ENCODE measurements at regions not wholly inside any gene's neighbourhood (a gene's known extent, or its start where the extent isn't known, plus 50 kb on each side); places are given as distances from the start of the nearest gene placed in this dataset.

- no peak overlapping the region for H3K9ac ChIP-seq (ENCODE audit: insufficient read length, low read depth)
- no peak for DNase-seq (ENCODE audit: low read depth, low spot score)
- no peak overlapping the region for H3K4me3 ChIP-seq (ENCODE audit: insufficient read length, low read depth)
- no peak for TF ChIP-seq SUZ12 (IDR thresholded peaks at IDR 0.05; ENCODE audit: extremely low read depth, insufficient read depth, insufficient read length)
- no peak for TF ChIP-seq YY1 (IDR thresholded peaks at IDR 0.05; ENCODE audit: insufficient read depth, insufficient read length)
- TF ChIP-seq ZNF274 (IDR thresholded peaks at IDR 0.05; ENCODE audit: low read depth, low read length): no peak
- no peaks in the 10 kb centered on the region for H3K4me1 ChIP-seq (ENCODE audit: insufficient read depth, insufficient read length)
- H3K36me3 ChIP-seq (ENCODE audit: insufficient read depth, insufficient read length, low read length): no peaks in the 10 kb centered on the region
- no peaks in the 10 kb centered on the region for H3K9me3 ChIP-seq (ENCODE audit: insufficient read depth, low read length)
- H3K27me3 ChIP-seq (ENCODE audit: insufficient read depth, insufficient read length): no peaks in the 10 kb centered on the region
Observed at GRCh38 chr5:61905613-61906012, 400.4 kb upstream of the KIF2A start.

GRCh38 chr5:61906820-61907219 lies 399.2 kb upstream of the KIF2A start:
- DNase-seq (ENCODE audit: low read depth, low spot score): no peak
- no peaks in the 10 kb centered on the region for H3K4me1 ChIP-seq (ENCODE audit: insufficient read depth, insufficient read length)
- no peak for TF ChIP-seq SUZ12 (IDR thresholded peaks at IDR 0.05; ENCODE audit: extremely low read depth, insufficient read depth, insufficient read length)
- no peak for TF ChIP-seq ZNF274 (IDR thresholded peaks at IDR 0.05; ENCODE audit: low read depth, low read length)
- no peak for TF ChIP-seq YY1 (IDR thresholded peaks at IDR 0.05; ENCODE audit: insufficient read depth, insufficient read length)
- no peak overlapping the region for H3K4me3 ChIP-seq (ENCODE audit: insufficient read length, low read depth)
- no peaks in the 10 kb centered on the region for H3K9me3 ChIP-seq (ENCODE audit: insufficient read depth, low read length)
- no peaks in the 10 kb centered on the region for H3K36me3 ChIP-seq (ENCODE audit: insufficient read depth, insufficient read length, low read length)
- no peaks in the 10 kb centered on the region for H3K27me3 ChIP-seq (ENCODE audit: insufficient read depth, insufficient read length)
- no peak overlapping the region for H3K9ac ChIP-seq (ENCODE audit: insufficient read length, low read depth)

GRCh38 chr5:61907995-61908394 lies 398.0 kb upstream of the KIF2A start:
- Histone ChIP-seq H3K4me1 (ENCODE audit: insufficient read depth, insufficient read length) (no peaks in the 10 kb centered on the region), H3K9ac (ENCODE audit: insufficient read length, low read depth) (no peak overlapping the region), H3K4me3 (ENCODE audit: insufficient read length, low read depth) (no peak overlapping the region), H3K27me3 (ENCODE audit: insufficient read depth, insufficient read length) (no peaks in the 10 kb centered on the region), H3K9me3 (ENCODE audit: insufficient read depth, low read length) (peaks cover 6% of the 10 kb centered on the region; the same call in 1 of the 2 replicates), H3K36me3 (ENCODE audit: insufficient read depth, insufficient read length, low read length) (no peaks in the 10 kb centered on the region)
- TF ChIP-seq SUZ12 (IDR thresholded peaks at IDR 0.05; ENCODE audit: extremely low read depth, insufficient read depth, insufficient read length): no peak
- no peak for TF ChIP-seq ZNF274 (IDR thresholded peaks at IDR 0.05; ENCODE audit: low read depth, low read length)
- TF ChIP-seq YY1 (IDR thresholded peaks at IDR 0.05; ENCODE audit: insufficient read depth, insufficient read length): no peak
- DNase-seq (ENCODE audit: low read depth, low spot score): no peak

GRCh38 chr5:61910771-61911170 lies 395.2 kb upstream of the KIF2A start:
- TF ChIP-seq ZNF274 (IDR thresholded peaks at IDR 0.05; ENCODE audit: low read depth, low read length): no peak
- no peak for TF ChIP-seq YY1 (IDR thresholded peaks at IDR 0.05; ENCODE audit: insufficient read depth, insufficient read length)
- TF ChIP-seq SUZ12 (IDR thresholded peaks at IDR 0.05; ENCODE audit: extremely low read depth, insufficient read depth, insufficient read length): no peak
- H3K36me3 ChIP-seq (ENCODE audit: insufficient read depth, insufficient read length, low read length): no peaks in the 10 kb centered on the region
- peaks cover 10% of the 10 kb centered on the region; the same call in 1 of the 2 replicates for H3K9me3 ChIP-seq (ENCODE audit: insufficient read depth, low read length)
- H3K9ac ChIP-seq (ENCODE audit: insufficient read length, low read depth): no peak overlapping the region
- H3K4me1 ChIP-seq (ENCODE audit: insufficient read depth, insufficient read length): no peaks in the 10 kb centered on the region
- H3K4me3 ChIP-seq (ENCODE audit: insufficient read length, low read depth): no peak overlapping the region
- H3K27me3 ChIP-seq (ENCODE audit: insufficient read depth, insufficient read length): no peaks in the 10 kb centered on the region
- no peak for DNase-seq (ENCODE audit: low read depth, low spot score)

GRCh38 chr5:61912559-61912958 lies 393.4 kb upstream of the KIF2A start:
- Histone ChIP-seq H3K36me3 (ENCODE audit: insufficient read depth, insufficient read length, low read length) (no peaks in the 10 kb centered on the region), H3K9ac (ENCODE audit: insufficient read length, low read depth) (no peak overlapping the region), H3K27me3 (ENCODE audit: insufficient read depth, insufficient read length) (no peaks in the 10 kb centered on the region), H3K9me3 (ENCODE audit: insufficient read depth, low read length) (peaks cover 10% of the 10 kb centered on the region; the same call in 1 of the 2 replicates), H3K4me3 (ENCODE audit: insufficient read length, low read depth) (no peak overlapping the region), H3K4me1 (ENCODE audit: insufficient read depth, insufficient read length) (no peaks in the 10 kb centered on the region)
- TF ChIP-seq ZNF274 (IDR thresholded peaks at IDR 0.05; ENCODE audit: low read depth, low read length) (no peak), YY1 (IDR thresholded peaks at IDR 0.05; ENCODE audit: insufficient read depth, insufficient read length) (no peak), SUZ12 (IDR thresholded peaks at IDR 0.05; ENCODE audit: extremely low read depth, insufficient read depth, insufficient read length) (no peak)
- no peak for DNase-seq (ENCODE audit: low read depth, low spot score)

- no peaks in the 10 kb centered on the region for H3K27me3 ChIP-seq (ENCODE audit: insufficient read depth, insufficient read length)
- H3K4me1 ChIP-seq (ENCODE audit: insufficient read depth, insufficient read length): no peaks in the 10 kb centered on the region
- H3K36me3 ChIP-seq (ENCODE audit: insufficient read depth, insufficient read length, low read length): no peaks in the 10 kb centered on the region
- H3K9ac ChIP-seq (ENCODE audit: insufficient read length, low read depth): no peak overlapping the region
- no peak for DNase-seq (ENCODE audit: low read depth, low spot score)
- no peak for TF ChIP-seq ZNF274 (IDR thresholded peaks at IDR 0.05; ENCODE audit: low read depth, low read length)
- TF ChIP-seq SUZ12 (IDR thresholded peaks at IDR 0.05; ENCODE audit: extremely low read depth, insufficient read depth, insufficient read length): no peak
- no peak for TF ChIP-seq YY1 (IDR thresholded peaks at IDR 0.05; ENCODE audit: insufficient read depth, insufficient read length)
- H3K9me3 ChIP-seq (ENCODE audit: insufficient read depth, low read length): peaks cover 10% of the 10 kb centered on the region; the same call in 1 of the 2 replicates
- no peak overlapping the region for H3K4me3 ChIP-seq (ENCODE audit: insufficient read length, low read depth)
Observed at GRCh38 chr5:61915646-61916045, 390.4 kb upstream of the KIF2A start.

DNA sequence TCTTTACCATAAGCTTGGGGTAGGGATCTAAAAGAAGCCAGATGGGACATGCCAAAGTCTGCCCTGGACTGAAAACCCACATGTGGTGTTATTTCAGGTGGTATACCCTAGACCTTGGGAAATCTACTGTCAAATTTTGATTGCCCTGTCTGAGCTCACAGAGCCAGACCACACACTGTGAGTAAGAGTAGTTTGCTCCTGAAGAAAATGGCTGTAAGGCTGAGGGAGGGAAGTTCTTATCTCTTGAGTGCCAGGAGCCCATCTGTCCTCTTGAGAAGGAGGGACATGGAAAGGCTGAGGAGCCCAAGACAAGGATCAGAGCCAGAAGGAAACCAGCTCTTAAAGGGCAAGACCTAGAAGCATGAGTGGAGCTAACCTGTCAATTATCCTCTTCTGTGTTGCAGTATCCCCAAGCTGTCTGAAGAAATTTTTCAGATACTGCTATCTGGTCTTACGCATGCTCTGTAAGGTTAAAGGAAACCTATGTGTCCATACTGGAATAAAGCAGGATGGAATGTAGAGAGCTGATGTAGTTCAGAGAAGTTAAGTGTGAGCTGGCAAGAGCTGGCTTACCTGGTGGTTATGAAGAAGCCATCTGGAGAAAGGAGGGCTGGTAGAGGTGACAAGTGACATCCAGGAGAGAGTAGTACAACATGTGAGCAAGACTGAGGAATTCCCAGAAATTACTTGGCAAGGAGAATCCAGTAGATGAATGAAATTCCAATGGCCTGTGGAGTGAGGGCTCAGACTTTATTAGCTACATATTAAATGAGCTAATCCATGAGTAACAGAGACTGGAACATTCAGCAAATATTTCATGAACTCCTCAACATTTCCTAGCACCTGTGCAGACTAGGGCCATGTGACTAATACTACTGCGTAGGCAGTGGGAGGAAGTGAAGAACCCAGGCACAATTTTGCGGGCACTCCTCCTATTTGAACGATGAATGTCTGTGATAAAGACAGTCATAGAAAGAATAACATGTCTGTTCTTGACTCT lies 389.1 kb upstream of the KIF2A start:
- no peak overlapping the region for H3K9ac ChIP-seq (ENCODE audit: insufficient read length, low read depth)
- H3K36me3 ChIP-seq (ENCODE audit: insufficient read depth, insufficient read length, low read length): no peaks in the 10 kb centered on the region
- TF ChIP-seq SUZ12 (IDR thresholded peaks at IDR 0.05; ENCODE audit: extremely low read depth, insufficient read depth, insufficient read length) (no peak), ZNF274 (IDR thresholded peaks at IDR 0.05; ENCODE audit: low read depth, low read length) (no peak), YY1 (IDR thresholded peaks at IDR 0.05; ENCODE audit: insufficient read depth, insufficient read length) (no peak)
- H3K9me3 ChIP-seq (ENCODE audit: insufficient read depth, low read length): peaks cover 10% of the 10 kb centered on the region; the same call in 1 of the 2 replicates
- no peaks in the 10 kb centered on the region for H3K4me1 ChIP-seq (ENCODE audit: insufficient read depth, insufficient read length)
- H3K27me3 ChIP-seq (ENCODE audit: insufficient read depth, insufficient read length): no peaks in the 10 kb centered on the region
- H3K4me3 ChIP-seq (ENCODE audit: insufficient read length, low read depth): no peak overlapping the region
- DNase-seq (ENCODE audit: low read depth, low spot score): no peak

All from NT2/D1 (cell line).